Endothelial cell of umbilical vein (primary cell): ENCODE measurements at regions not wholly inside any gene's neighbourhood (a gene's known extent, or its start where the extent isn't known, plus 50 kb on each side); places are given as distances from the start of the nearest gene placed in this dataset.

Source experiments
- CTCF ChIP-seq, 2 donors: IDR thresholded peaks; 1 replicate in 1 of 2; 2 replicates in 1 of 2; pipeline ENCODE4 v1.5.1; 2011; ENCODE audit warnings: low read length in 2 of 2, mild to moderate bottlenecking in 2 of 2, moderate library complexity in 2 of 2, control low read depth in 1 of 2, inconsistent platforms in 1 of 2, low read depth in 1 of 2; ENCODE audit not compliant: insufficient read depth in 1 of 2; ENCODE audit errors: extremely low read depth in 1 of 2
- GATA2 ChIP-seq: IDR thresholded peaks from 2 replicates; pipeline ENCODE4 v1.7.0; 2011; ENCODE audit warnings: low read depth, mild to moderate bottlenecking, moderate library complexity, mixed read lengths, low read length; ENCODE audit not compliant: insufficient read length, insufficient read depth
- JUN ChIP-seq: IDR thresholded peaks from 2 replicates; pipeline ENCODE4 v1.6.1; 2011; ENCODE audit warnings: borderline replicate concordance, low read depth; ENCODE audit not compliant: insufficient read length, insufficient read depth
- POLR2A ChIP-seq: IDR thresholded peaks from 2 replicates; pipeline ENCODE4 v1.6.1; 2012; ENCODE audit warnings: low read depth, mild to moderate bottlenecking, control low read depth, low read length
- POLR2AphosphoS5 ChIP-seq: IDR thresholded peaks from 2 replicates; pipeline ENCODE4 v1.6.1; 2012; ENCODE audit warnings: low read depth, mild to moderate bottlenecking, control low read depth, low read length, moderate library complexity; ENCODE audit not compliant: insufficient read depth

DNA sequence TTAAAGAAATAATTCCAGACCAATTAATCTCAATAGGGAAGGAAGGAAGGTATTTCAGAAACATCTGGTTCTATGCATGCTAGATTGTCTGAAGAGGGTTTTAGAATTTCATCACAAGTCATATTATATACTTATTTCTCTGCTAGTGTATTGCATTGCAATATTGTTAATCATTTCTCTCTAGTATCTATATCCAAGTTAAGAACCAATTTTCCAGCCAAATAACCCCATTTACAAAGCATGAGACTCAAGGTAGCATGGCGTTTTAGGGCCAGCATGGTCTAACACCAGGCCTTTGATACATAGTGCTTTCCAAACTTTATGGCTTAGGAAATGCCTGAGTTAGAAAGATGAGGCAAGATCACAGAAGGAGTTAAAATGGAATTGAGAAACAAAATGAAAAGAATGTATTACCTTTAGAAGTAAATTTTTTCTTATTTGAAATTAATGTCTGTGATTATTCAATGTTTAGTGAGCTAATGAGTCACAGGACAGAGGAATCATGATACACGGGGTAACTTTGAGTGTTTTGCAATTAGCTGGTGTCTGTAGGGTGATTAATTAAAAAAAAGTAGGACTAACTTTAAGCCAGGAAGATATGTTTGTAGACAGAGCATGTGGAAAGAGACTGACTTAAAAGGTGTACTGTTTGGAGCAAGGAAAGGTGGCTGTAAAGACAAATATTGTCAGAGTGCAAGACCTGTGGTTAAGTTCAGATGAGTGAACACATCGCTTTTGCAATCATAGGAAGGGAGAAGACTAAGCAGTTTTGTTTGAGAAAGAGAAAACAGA lies 1006.2 kb upstream of the CITED2 start:
- TF ChIP-seq GATA2 (no peak), JUN (no peak), CTCF (IDR thresholded peaks at IDR 0.05; ENCODE audit: extremely low read depth in 1 of 2, insufficient read depth in 1 of 2, low read depth in 1 of 2, low read length in 2 of 2) (no peak), POLR2AphosphoS5 (no peak), POLR2A (no peak)
